ENCODE measurements at regions not wholly inside any gene's neighbourhood (a gene's known extent, or its start where the extent isn't known, plus 50 kb on each side); places are given as distances from the start of the nearest gene placed in this dataset.

- TF ChIP-seq CTCF (IDR thresholded peaks at IDR 0.05) (no peak), POLR2A (IDR thresholded peaks at IDR 0.05) (no peak)
Observed at GRCh38 chrX:16461968-16462367, 188.0 kb upstream of the S100G start.

Measured in Peyer's patch (tissue), 4 donors.